ENCODE measurements at regions not wholly inside any gene's neighbourhood (a gene's known extent, or its start where the extent isn't known, plus 50 kb on each side); places are given as distances from the start of the nearest gene placed in this dataset.

DNA sequence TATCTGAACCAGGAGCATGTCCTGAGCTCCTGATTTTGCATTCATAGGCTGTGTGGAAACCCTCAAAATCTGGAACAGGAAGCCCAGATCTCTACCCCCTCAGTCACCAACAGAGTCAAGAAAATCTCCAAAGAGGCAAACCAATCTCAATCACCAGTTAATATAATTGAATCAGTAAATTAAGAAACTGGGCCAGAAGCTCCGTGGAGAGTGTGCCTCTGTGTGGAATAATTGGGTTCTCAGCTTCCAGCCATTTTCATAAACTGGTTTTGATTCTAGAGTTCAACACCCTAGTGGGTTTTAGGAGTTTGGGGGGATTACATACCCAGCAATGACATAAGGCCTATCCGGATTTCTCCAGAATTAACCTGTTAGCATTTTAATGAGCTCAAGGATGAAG lies 362.9 kb downstream of the IRX2 start:
- TF ChIP-seq EGR1 (IDR thresholded peaks at IDR 0.05; ENCODE audit: borderline replicate concordance, low read depth, low read length) (no peak), RFX5 (IDR thresholded peaks at IDR 0.05; ENCODE audit: borderline replicate concordance, low read depth, low read length) (no peak), SRF (IDR thresholded peaks at IDR 0.05; ENCODE audit: low read depth, low read length) (no peak), PHF8 (conservative IDR thresholded peaks at IDR 0.05; ENCODE audit: low read depth, low read length) (no peak), HDAC2 (IDR thresholded peaks at IDR 0.05; ENCODE audit: borderline replicate concordance in 1 of 2, low read depth in 2 of 2, low read length in 2 of 2) (no peak)
- TF ChIP-seq, protein P1, sequence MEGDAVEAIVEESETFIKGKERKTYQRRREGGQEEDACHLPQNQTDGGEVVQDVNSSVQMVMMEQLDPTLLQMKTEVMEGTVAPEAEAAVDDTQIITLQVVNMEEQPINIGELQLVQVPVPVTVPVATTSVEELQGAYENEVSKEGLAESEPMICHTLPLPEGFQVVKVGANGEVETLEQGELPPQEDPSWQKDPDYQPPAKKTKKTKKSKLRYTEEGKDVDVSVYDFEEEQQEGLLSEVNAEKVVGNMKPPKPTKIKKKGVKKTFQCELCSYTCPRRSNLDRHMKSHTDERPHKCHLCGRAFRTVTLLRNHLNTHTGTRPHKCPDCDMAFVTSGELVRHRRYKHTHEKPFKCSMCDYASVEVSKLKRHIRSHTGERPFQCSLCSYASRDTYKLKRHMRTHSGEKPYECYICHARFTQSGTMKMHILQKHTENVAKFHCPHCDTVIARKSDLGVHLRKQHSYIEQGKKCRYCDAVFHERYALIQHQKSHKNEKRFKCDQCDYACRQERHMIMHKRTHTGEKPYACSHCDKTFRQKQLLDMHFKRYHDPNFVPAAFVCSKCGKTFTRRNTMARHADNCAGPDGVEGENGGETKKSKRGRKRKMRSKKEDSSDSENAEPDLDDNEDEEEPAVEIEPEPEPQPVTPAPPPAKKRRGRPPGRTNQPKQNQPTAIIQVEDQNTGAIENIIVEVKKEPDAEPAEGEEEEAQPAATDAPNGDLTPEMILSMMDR (IDR thresholded peaks at IDR 0.05; ENCODE audit: control extremely low read depth in 1 of 3, insufficient read depth in 1 of 3, low read depth in 1 of 3, low read length in 3 of 3): no peak
- TF ChIP-seq, protein P2, sequence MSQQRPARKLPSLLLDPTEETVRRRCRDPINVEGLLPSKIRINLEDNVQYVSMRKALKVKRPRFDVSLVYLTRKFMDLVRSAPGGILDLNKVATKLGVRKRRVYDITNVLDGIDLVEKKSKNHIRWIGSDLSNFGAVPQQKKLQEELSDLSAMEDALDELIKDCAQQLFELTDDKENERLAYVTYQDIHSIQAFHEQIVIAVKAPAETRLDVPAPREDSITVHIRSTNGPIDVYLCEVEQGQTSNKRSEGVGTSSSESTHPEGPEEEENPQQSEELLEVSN (IDR thresholded peaks at IDR 0.05): no peak

Data from H1 (cell line).